ENCODE measurements at regions not wholly inside any gene's neighbourhood (a gene's known extent, or its start where the extent isn't known, plus 50 kb on each side); places are given as distances from the start of the nearest gene placed in this dataset.

DNA sequence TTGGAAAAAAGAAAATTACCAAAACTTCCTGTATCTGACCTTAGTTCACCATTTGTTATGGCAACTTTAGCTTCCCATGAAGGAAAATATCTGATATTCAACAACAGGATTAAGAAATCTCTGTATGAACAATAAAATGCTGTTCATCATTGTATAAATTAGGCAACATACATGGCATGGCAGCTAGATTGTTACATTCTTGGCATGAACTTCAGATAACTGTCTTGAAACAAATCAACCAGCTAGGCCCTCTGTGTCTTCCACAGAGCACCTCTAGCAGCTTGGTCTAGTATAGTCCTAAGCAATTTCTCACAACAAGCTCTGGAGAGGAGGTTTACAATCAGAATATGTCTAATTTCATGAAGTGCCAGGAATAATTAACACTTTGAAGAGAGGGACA lies 105.4 kb upstream of the PCDH7 start:
- TF ChIP-seq, protein P1, sequence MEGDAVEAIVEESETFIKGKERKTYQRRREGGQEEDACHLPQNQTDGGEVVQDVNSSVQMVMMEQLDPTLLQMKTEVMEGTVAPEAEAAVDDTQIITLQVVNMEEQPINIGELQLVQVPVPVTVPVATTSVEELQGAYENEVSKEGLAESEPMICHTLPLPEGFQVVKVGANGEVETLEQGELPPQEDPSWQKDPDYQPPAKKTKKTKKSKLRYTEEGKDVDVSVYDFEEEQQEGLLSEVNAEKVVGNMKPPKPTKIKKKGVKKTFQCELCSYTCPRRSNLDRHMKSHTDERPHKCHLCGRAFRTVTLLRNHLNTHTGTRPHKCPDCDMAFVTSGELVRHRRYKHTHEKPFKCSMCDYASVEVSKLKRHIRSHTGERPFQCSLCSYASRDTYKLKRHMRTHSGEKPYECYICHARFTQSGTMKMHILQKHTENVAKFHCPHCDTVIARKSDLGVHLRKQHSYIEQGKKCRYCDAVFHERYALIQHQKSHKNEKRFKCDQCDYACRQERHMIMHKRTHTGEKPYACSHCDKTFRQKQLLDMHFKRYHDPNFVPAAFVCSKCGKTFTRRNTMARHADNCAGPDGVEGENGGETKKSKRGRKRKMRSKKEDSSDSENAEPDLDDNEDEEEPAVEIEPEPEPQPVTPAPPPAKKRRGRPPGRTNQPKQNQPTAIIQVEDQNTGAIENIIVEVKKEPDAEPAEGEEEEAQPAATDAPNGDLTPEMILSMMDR (IDR thresholded peaks at IDR 0.05; ENCODE audit: poor library complexity, severe bottlenecking), result no peak
- TF ChIP-seq EZH2 (IDR thresholded peaks at IDR 0.05; ENCODE audit: borderline replicate concordance, insufficient read depth, low read length, poor library complexity, severe bottlenecking) (no peak), POLR2AphosphoS5 (IDR thresholded peaks at IDR 0.05) (no peak), EP300 (conservative IDR thresholded peaks at IDR 0.05; ENCODE audit: poor library complexity, severe bottlenecking) (no peak), TAF1 (IDR thresholded peaks at IDR 0.05; ENCODE audit: low read depth) (no peak), RAD21 (conservative IDR thresholded peaks at IDR 0.05) (no peak), SMC3 (conservative IDR thresholded peaks at IDR 0.05; ENCODE audit: poor library complexity) (no peak), MXI1 (conservative IDR thresholded peaks at IDR 0.05; ENCODE audit: poor library complexity, severe bottlenecking) (no peak)
- TF ChIP-seq, protein P2, sequence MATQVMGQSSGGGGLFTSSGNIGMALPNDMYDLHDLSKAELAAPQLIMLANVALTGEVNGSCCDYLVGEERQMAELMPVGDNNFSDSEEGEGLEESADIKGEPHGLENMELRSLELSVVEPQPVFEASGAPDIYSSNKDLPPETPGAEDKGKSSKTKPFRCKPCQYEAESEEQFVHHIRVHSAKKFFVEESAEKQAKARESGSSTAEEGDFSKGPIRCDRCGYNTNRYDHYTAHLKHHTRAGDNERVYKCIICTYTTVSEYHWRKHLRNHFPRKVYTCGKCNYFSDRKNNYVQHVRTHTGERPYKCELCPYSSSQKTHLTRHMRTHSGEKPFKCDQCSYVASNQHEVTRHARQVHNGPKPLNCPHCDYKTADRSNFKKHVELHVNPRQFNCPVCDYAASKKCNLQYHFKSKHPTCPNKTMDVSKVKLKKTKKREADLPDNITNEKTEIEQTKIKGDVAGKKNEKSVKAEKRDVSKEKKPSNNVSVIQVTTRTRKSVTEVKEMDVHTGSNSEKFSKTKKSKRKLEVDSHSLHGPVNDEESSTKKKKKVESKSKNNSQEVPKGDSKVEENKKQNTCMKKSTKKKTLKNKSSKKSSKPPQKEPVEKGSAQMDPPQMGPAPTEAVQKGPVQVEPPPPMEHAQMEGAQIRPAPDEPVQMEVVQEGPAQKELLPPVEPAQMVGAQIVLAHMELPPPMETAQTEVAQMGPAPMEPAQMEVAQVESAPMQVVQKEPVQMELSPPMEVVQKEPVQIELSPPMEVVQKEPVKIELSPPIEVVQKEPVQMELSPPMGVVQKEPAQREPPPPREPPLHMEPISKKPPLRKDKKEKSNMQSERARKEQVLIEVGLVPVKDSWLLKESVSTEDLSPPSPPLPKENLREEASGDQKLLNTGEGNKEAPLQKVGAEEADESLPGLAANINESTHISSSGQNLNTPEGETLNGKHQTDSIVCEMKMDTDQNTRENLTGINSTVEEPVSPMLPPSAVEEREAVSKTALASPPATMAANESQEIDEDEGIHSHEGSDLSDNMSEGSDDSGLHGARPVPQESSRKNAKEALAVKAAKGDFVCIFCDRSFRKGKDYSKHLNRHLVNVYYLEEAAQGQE (IDR thresholded peaks at IDR 0.05; ENCODE audit: borderline replicate concordance), result no peak

Measured in neural cell (in vitro differentiated cells).